Ovary (tissue), 7 donors: ENCODE measurements at regions not wholly inside any gene's neighbourhood (a gene's known extent, or its start where the extent isn't known, plus 50 kb on each side); places are given as distances from the start of the nearest gene placed in this dataset.

Experiments used
- DNase-seq, 5 donors: peaks; one replicate each; pipeline ENCODE4 v3.0.0-alpha.2; 2019 to 2020
- H3K27ac ChIP-seq, 2 donors: fragments of 200-600 bp; one replicate each; pipeline versions ENCODE4 v1.5.1 to v1.8.0; 2019 to 2022
- H3K27me3 ChIP-seq: fragments of 200-600 bp; one replicate; pipeline ENCODE4 v1.8.0; 2022
- H3K36me3 ChIP-seq: fragments of 200-600 bp; sonication (generic); one replicate; pipeline ENCODE4 v1.5.1; 2019
- H3K4me1 ChIP-seq: one replicate; pipeline ENCODE4 v1.8.1; 2013; ENCODE audit warnings: mild to moderate bottlenecking, moderate library complexity; ENCODE audit not compliant: insufficient read depth
- H3K4me3 ChIP-seq: fragments of 200-600 bp; sonication (generic); one replicate; pipeline ENCODE4 v1.5.1; 2017
- H3K9me3 ChIP-seq, 2 donors: fragments of 200-600 bp in 1 of 2; sonication (generic) in 1 of 2; one replicate each; pipeline versions ENCODE4 v1.5.1 to v1.8.1; 2013 to 2019; ENCODE audit warnings: mild to moderate bottlenecking in 1 of 2, moderate library complexity in 1 of 2
- CTCF ChIP-seq, 3 donors: fragments of 450-650 bp in 2 of 3; fragments of 200-600 bp in 1 of 3; IDR thresholded peaks; one replicate each; pipeline versions ENCODE4 v1.5.1 to v1.8.0; 2016 to 2022; ENCODE audit warnings: antibody characterized with exemption in 3 of 3, mild to moderate bottlenecking in 1 of 3
- EP300 ChIP-seq: sonication (generic); formaldehyde crosslinking; IDR thresholded peaks from one replicate; pipeline ENCODE4 v1.6.1; 2017; ENCODE audit warnings: antibody characterized with exemption
- POLR2A ChIP-seq: fragments of 450-650 bp; IDR thresholded peaks from one replicate; pipeline ENCODE4 v1.6.1; 2017; ENCODE audit warnings: antibody characterized with exemption, mild to moderate bottlenecking, moderate library complexity
- WGBS, 3 donors: extraction: QIAGEN DNeasy Blood & Tissue Kit in 1 of 3; methylation state at CpG; one replicate each; pipeline versions ENCODE4 v1.1.5 to v1.1.7; 2013 to 2017; 5-methylcytosine and 5-hydroxymethylcytosine counted together
- intact Hi-C, 4 donors: fragments of 100-400 bp; cut with DNase I; formaldehyde crosslinking; loops; one replicate each; pipeline versions ENCODE4 v1.11.0 to v1.15.1; 2022 to 2023
- donor health status: DM: no; HTN: no; CAD: no; lungs with moderate emphysema.
- donor health status: DM: no; HTN: no; CAD: no.
- donor health status: Bipolar disorder and iron deficiency.
- donor health status: DM: no; HTN: no; CAD: no.
- donor health status: DM: yes; HTN: yes; CAD: no.

DNA sequence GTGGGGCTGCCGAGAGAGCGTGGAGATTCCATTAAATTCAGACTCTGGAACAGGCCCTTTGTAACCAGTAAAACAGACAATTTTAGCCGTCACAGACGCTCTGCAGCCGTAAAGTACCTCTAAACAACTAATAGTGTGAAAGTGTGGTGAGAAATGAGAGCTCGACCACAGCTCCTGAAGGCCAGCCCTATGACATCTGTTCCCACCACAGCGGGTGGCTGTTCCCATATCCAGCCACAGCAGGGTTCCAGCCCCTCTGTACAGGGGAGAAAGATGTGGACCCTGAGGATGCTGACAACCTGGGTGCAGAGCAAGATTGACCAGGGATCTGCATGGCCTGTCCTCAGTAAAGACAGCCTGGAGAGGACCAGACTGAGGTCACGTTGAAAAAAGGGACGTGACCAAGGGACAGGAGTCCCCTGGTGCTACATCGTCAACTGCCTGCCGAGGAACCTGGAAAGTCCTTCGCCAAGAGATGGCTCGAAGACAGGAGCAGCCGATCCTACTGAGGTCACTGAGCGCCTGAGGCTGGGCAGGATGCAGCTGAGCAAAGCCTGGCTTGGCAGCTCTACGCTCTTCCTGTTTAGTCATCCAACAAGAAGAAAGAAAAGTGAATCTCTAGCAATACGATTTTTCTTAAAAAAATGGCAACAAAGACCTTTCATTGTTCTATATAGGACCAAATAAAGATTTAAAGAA, 831.7 kb downstream of the RNF144A start:
- Histone ChIP-seq H3K27ac (no peak overlapping the region), H3K27me3 (no peaks in the 10 kb centered on the region), H3K9me3 (peaks cover 0 to under 1% of the 10 kb centered on the region in 2 donors), H3K36me3 (no peaks in the 10 kb centered on the region), H3K4me1 (no peaks in the 10 kb centered on the region), H3K4me3 (no peak overlapping the region)
- no peak for DNase-seq
- intact Hi-C loops: no loop called here
- 86 to 90% (median 87%) methylated on average over 17 of the region's 17 CpGs for WGBS, 3 donors
- TF ChIP-seq CTCF (IDR thresholded peaks at IDR 0.05) (no peak), POLR2A (no peak), EP300 (no peak)

DNA sequence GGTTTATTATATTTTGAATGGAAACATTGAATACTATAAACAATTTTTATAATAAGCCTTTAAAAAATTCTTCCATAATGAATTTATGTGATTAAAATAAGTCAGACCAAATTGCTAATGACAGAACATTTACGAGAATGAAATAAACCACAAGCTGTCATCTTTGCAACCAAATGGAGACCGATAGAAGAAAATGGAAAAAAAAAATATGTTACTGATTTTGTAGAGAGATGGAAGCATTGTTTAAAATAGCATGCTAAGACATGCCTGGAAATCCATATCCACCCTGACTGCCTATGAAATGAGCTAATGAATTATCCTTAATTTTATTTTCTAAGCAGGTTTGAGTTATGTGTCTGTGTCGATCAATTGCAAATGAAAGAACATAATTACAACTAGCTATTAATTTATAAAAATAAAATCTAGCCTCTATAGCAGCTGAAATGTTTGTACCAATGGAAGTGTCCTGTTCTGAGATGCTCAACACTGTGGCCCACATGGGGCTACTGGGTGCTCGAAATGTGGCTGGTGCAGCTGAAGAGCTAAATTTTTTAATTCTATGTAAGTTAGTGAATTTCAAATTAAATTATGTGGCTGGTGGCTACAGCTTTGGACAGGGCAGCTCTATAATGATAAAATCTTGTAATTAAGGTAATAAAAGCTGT, 832.8 kb downstream of the RNF144A start:
- no peak for DNase-seq
- H3K4me1 ChIP-seq: no peaks in the 10 kb centered on the region
- H3K27me3 ChIP-seq: no peaks in the 10 kb centered on the region
- TF ChIP-seq EP300: no peak
- TF ChIP-seq POLR2A: no peak
- TF ChIP-seq CTCF (IDR thresholded peaks at IDR 0.05): no peak
- intact Hi-C loops: no loop called here
- H3K36me3 ChIP-seq: no peaks in the 10 kb centered on the region
- H3K4me3 ChIP-seq: no peak overlapping the region
- no peak overlapping the region for H3K27ac ChIP-seq
- 85 to 91% (median 90%) methylated on average over 4 of the region's 4 CpGs for WGBS, 3 donors
- H3K9me3 ChIP-seq: peaks cover 0 to 7% of the 10 kb centered on the region in 2 donors

DNA sequence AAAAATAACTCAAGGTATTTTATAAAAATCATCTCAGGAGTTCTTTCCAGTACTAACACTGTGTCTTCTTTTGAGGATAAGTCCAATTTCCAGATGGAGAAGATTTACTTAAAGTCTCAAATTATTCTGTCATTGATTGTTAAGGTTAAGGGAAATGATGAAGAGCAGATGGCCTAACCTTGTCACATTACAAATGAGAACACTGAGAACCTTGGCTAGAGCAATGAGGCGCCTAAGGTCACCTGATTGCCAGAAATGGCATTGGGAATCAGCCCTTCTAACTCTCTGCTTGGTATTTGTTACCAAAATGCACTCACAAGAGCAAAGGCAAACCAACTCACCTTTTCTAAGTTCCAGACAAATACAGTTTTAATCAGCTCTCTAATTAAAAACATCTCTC, 835.1 kb downstream of the RNF144A start:
- Histone ChIP-seq H3K4me1 (no peaks in the 10 kb centered on the region), H3K36me3 (no peaks in the 10 kb centered on the region), H3K9me3 (peaks cover 0 to 7% of the 10 kb centered on the region in 2 donors), H3K4me3 (no peak overlapping the region), H3K27ac (no peak overlapping the region), H3K27me3 (no peaks in the 10 kb centered on the region)
- 75 to 96% (median 92%) methylated on average over 1 of the region's 1 CpG for WGBS, 3 donors
- no peak for TF ChIP-seq CTCF (IDR thresholded peaks at IDR 0.05)
- TF ChIP-seq EP300: no peak
- no peak for TF ChIP-seq POLR2A
- no peak for DNase-seq
- intact Hi-C loops: no loop called here

- Histone ChIP-seq H3K27me3 (no peaks in the 10 kb centered on the region), H3K36me3 (no peaks in the 10 kb centered on the region), H3K4me1 (no peaks in the 10 kb centered on the region), H3K27ac (no peak overlapping the region), H3K9me3 (peaks cover 0 to 7% of the 10 kb centered on the region in 2 donors), H3K4me3 (no peak overlapping the region)
- intact Hi-C loops: no loop called here
- TF ChIP-seq POLR2A (no peak), CTCF (IDR thresholded peaks at IDR 0.05) (no peak), EP300 (no peak)
- DNase-seq: no peak
Measured at GRCh38 chr2:7753777-7754176, 836.6 kb downstream of the RNF144A start.
